PC-9 (cell line): ENCODE measurements at regions not wholly inside any gene's neighbourhood (a gene's known extent, or its start where the extent isn't known, plus 50 kb on each side); places are given as distances from the start of the nearest gene placed in this dataset.
A peak's percentile ranks its signal among the peaks of the same experiment; 100 is the strongest.

Experiments
- BruUV-seq: library from RNA; stranded (reverse); fragments of 400-500 nt; replicated peaks from 2 replicates; lab custom pipeline; 2021; lab: Mats Ljungman, UMichigan
- CTCF ChIA-PET: fragments of 300-600 bp; sonication (Branson Sonifier 250); formaldehyde crosslinking; loops from one replicate; lab custom pipeline; 2022; ENCODE audit warnings: antibody characterized with exemption; lab: Charles Lee
- POLR2A ChIA-PET: fragments of 300-600 bp; sonication (Branson Sonifier 250); formaldehyde crosslinking; loops from one replicate; lab custom pipeline; 2022; ENCODE audit warnings: antibody characterized with exemption; ENCODE audit not compliant: unreplicated experiment; lab: Charles Lee
- DNase-seq, 2 experiments: peaks; one replicate each; pipeline versions ENCODE4 v3.0.0 to v3.0.0-alpha.2; 2015 to 2022; ENCODE audit warnings: mixed read lengths in 1 of 2
- H2AFZ ChIP-seq: fragments of 200-600 bp; sonication (generic); 2 replicates; pipeline ENCODE4 v1.8.1; 2017; ENCODE audit warnings: antibody characterized with exemption
- H3F3A ChIP-seq: fragments of 200-600 bp; sonication (generic); 2 replicates; pipeline ENCODE4 v1.8.1; 2017; ENCODE audit warnings: antibody characterized with exemption, mild to moderate bottlenecking, low read depth; ENCODE audit not compliant: insufficient read depth
- H3K27ac ChIP-seq: fragments of 200-600 bp; sonication (generic); 2 replicates; pipeline ENCODE4 v1.6.1; 2016; ENCODE audit warnings: mixed run types
- H3K27me3 ChIP-seq: fragments of 200-600 bp; sonication (generic); 2 replicates; pipeline ENCODE4 v1.6.1; 2016; ENCODE audit warnings: low read depth, mixed run types; ENCODE audit not compliant: insufficient read depth
- H3K36me3 ChIP-seq: fragments of 200-600 bp; sonication (generic); 2 replicates; pipeline ENCODE4 v1.6.1; 2016; ENCODE audit warnings: low read depth, mixed run types
- H3K4me1 ChIP-seq: fragments of 200-600 bp; sonication (generic); replicated peaks from 2 replicates; pipeline ENCODE4 v1.6.1; 2016; ENCODE audit warnings: mixed run types; ENCODE audit not compliant: insufficient read depth
- H3K4me2 ChIP-seq: fragments of 200-600 bp; sonication (generic); 2 replicates; pipeline ENCODE4 v1.6.1; 2017; ENCODE audit warnings: mixed run types
- H3K4me3 ChIP-seq: fragments of 200-600 bp; sonication (generic); 2 replicates; pipeline ENCODE4 v1.6.1; 2016; ENCODE audit warnings: mixed run types
- H3K79me2 ChIP-seq: fragments of 200-600 bp; sonication (generic); 2 replicates; pipeline ENCODE4 v1.6.1; 2017; ENCODE audit warnings: low read depth, mixed run types
- H3K9me2 ChIP-seq: fragments of 200-600 bp; sonication (generic); 2 replicates; pipeline ENCODE4 v1.8.1; 2017; ENCODE audit warnings: mild to moderate bottlenecking; ENCODE audit not compliant: insufficient read depth
- H3K9me3 ChIP-seq: fragments of 200-600 bp; sonication (generic); 2 replicates; pipeline ENCODE4 v1.8.1; 2016; ENCODE audit warnings: low read depth; ENCODE audit not compliant: insufficient read depth
- H4K20me1 ChIP-seq: fragments of 200-600 bp; sonication (generic); 2 replicates; pipeline ENCODE4 v1.8.1; 2017; ENCODE audit not compliant: insufficient read depth
- CTCF ChIP-seq: fragments of 200-600 bp; sonication (generic); conservative IDR thresholded peaks from 2 replicates; pipeline ENCODE4 v1.6.1; 2017; ENCODE audit warnings: mixed run types, antibody characterized with exemption, mild to moderate bottlenecking, moderate library complexity
- EZH2 ChIP-seq: fragments of 200-600 bp; sonication (generic); IDR thresholded peaks from 2 replicates; pipeline ENCODE4 v1.8.0; 2017; ENCODE audit warnings: antibody characterized with exemption, low read depth
- intact Hi-C: fragments of 100-400 bp; cut with micrococcal nuclease; formaldehyde crosslinking; loops from one replicate; pipeline ENCODE4 v1.10.0; 2022; ENCODE audit not compliant: unreplicated experiment

DNA sequence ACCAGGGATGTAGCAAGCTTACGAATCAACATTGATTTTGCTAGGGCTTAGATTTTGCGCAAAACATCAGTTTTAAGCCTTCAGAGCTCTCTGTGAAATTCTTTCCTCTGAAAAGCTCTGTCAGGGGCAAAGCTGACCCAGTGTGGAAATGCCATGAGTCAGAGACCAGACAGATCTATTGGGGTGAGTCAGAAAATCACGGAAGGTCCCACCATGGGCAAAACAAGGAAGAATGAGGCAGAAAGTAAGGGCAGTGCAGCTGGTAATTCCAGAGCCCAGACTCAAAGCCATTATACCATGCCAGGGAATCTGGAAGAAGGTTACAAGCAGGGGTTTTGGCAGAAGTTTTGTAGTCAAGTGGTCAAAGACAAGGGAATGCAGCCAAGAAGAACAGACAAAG, 256.6 kb upstream of the CTAGE1 start:
- Histone ChIP-seq H2AFZ (no peak overlapping the region), H3K36me3 (no peaks in the 10 kb centered on the region), H3K27ac (0 out of 2 replicates have a peak overlapping the region, but pooled peaks have one; percentile 31), H4K20me1 (no peaks in the 10 kb centered on the region), H3K4me2 (0 out of 2 replicates have a peak overlapping the region, but pooled peaks have one; percentile 15), H3K79me2 (no peaks in the 10 kb centered on the region), H3K9me2 (no peaks in the 10 kb centered on the region), H3K4me3 (no peak overlapping the region), H3K9me3 (no peaks in the 10 kb centered on the region), H3F3A (no peaks in the 10 kb centered on the region), H3K4me1 (peaks cover 4% of the 10 kb centered on the region; the same call in 1 of the 2 replicates), H3K27me3 (no peaks in the 10 kb centered on the region)
- POLR2A ChIA-PET: interaction anchor here (0.7 kb wide), 1 partner anchor 36 kb away, joined by 3 read pairs; no protein-coding TSS in a partner anchor
- CTCF ChIA-PET: interaction anchor here (0.6 kb wide), 1 partner anchor 1072 kb away, joined by 5 read pairs; no protein-coding TSS in a partner anchor
- TF ChIP-seq CTCF (no peak), EZH2 (no peak)
- no TSS peak for BruUV-seq
- intact Hi-C loops: no loop called here
- DNase-seq: peak; percentile 33 to 57

- ChIA-PET POLR2A (no interaction called here), CTCF (interaction anchor here (0.6 kb wide), 1 partner anchor 1289 kb away, joined by 4 read pairs; no protein-coding TSS in a partner anchor)
- BruUV-seq: no TSS peak
- intact Hi-C loops: no loop called here
- no peak for DNase-seq
- no peaks in the 10 kb centered on the region for H3K9me2 ChIP-seq
- no peaks in the 10 kb centered on the region for H3K27me3 ChIP-seq
- no peak overlapping the region for H3K4me2 ChIP-seq
- no peaks in the 10 kb centered on the region for H4K20me1 ChIP-seq
- no peaks in the 10 kb centered on the region for H3K36me3 ChIP-seq
- no peak for TF ChIP-seq CTCF
- no peaks in the 10 kb centered on the region for H3K9me3 ChIP-seq
- H3F3A ChIP-seq: no peaks in the 10 kb centered on the region
- no peaks in the 10 kb centered on the region for H3K79me2 ChIP-seq
- peaks cover 4% of the 10 kb centered on the region; the same call in 1 of the 2 replicates for H3K4me1 ChIP-seq
- H3K27ac ChIP-seq: no peak overlapping the region
- H2AFZ ChIP-seq: no peak overlapping the region
- no peak overlapping the region for H3K4me3 ChIP-seq
These were observed 257.3 kb upstream of the CTAGE1 start for GRCh38 chr18:22675006-22675405.

GRCh38 chr18:22676423-22676822, 256.7 kb upstream of the RBBP8 start:
- Histone ChIP-seq H3K27ac (no peak overlapping the region), H3K27me3 (no peaks in the 10 kb centered on the region), H3K9me3 (no peaks in the 10 kb centered on the region), H3K9me2 (no peaks in the 10 kb centered on the region), H3K36me3 (no peaks in the 10 kb centered on the region), H3K79me2 (no peaks in the 10 kb centered on the region), H4K20me1 (no peaks in the 10 kb centered on the region), H3K4me3 (no peak overlapping the region), H3K4me1 (peaks cover 4% of the 10 kb centered on the region; the same call in 1 of the 2 replicates), H2AFZ (0 out of 2 replicates have a peak overlapping the region, but pooled peaks have one; percentile 16), H3K4me2 (no peak overlapping the region), H3F3A (no peaks in the 10 kb centered on the region)
- intact Hi-C loops: no loop called here
- TF ChIP-seq CTCF (no peak), EZH2 (no peak)
- ChIA-PET CTCF (no interaction called here), POLR2A (no interaction called here)
- peak in 1 of 2 experiments; percentile 47 for DNase-seq
- no TSS peak for BruUV-seq
